B cell (primary cell): ENCODE measurements at regions not wholly inside any gene's neighbourhood (a gene's known extent, or its start where the extent isn't known, plus 50 kb on each side); places are given as distances from the start of the nearest gene placed in this dataset.

Experiments
- ATAC-seq: fragments of 200-7000 bp; cut with Tn5 transposase; one replicate; pipeline ENCODE4 v1.10.0; 2021; ENCODE audit warnings: low read depth, mild to moderate bottlenecking, moderate number of reproducible peaks, moderate library complexity
- CTCF ChIA-PET: fragments of 350-600 bp; sonication (Branson Sonifier 250); formaldehyde crosslinking; loops from one replicate; lab custom pipeline; 2021; ENCODE audit warnings: antibody characterized with exemption, inconsistent platforms; lab: Charles Lee
- POLR2A ChIA-PET: fragments of 350-600 bp; sonication (Branson Sonifier 250); formaldehyde crosslinking; loops from one replicate; lab custom pipeline; 2021; ENCODE audit warnings: antibody characterized with exemption; lab: Charles Lee
- DNase-seq: peaks from one replicate; pipeline ENCODE4 v3.0.0; 2013
- H2AFZ ChIP-seq: 2 replicates; pipeline ENCODE4 v1.6.1; 2012; ENCODE audit warnings: mild to moderate bottlenecking, low read depth, low read length; ENCODE audit not compliant: insufficient read depth, poor library complexity, severe bottlenecking
- H3K27ac ChIP-seq, 2 donors: 1 replicate in 1 of 2; 2 replicates in 1 of 2; pipeline ENCODE4 v1.5.1; 2012 to 2013; ENCODE audit warnings: low read length in 2 of 2, mild to moderate bottlenecking in 2 of 2, moderate library complexity in 1 of 2
- H3K27me3 ChIP-seq, 4 experiments: fragments of 200-600 bp in 1 of 4; sonication (generic) in 1 of 4; replicated peaks in 1 of 4; 1 replicate in 2 of 4; 2 replicates in 2 of 4; pipeline versions ENCODE4 v1.6.1 to v1.7.0; 2013 to 2016; ENCODE audit warnings: low read length in 3 of 4, mild to moderate bottlenecking in 2 of 4, mixed read lengths in 1 of 4, moderate library complexity in 1 of 4; ENCODE audit not compliant: insufficient read depth in 4 of 4, control insufficient read depth in 3 of 4; ENCODE audit errors: control extremely low read depth in 1 of 4
- H3K36me3 ChIP-seq, 2 experiments: replicated peaks in 1 of 2; 1 replicate in 1 of 2; 2 replicates in 1 of 2; pipeline versions ENCODE4 v1.6.1 to v1.7.1; 2013; ENCODE audit warnings: low read length in 1 of 2; ENCODE audit not compliant: insufficient read depth in 2 of 2, control insufficient read depth in 1 of 2; ENCODE audit errors: control extremely low read depth in 1 of 2, extremely low read depth in 1 of 2
- H3K4me1 ChIP-seq, 2 donors: fragments of 200-600 bp in 1 of 2; sonication (generic) in 1 of 2; 1 replicate in 1 of 2; 2 replicates in 1 of 2; pipeline versions ENCODE4 v1.5.1 to v1.6.1; 2013 to 2017; ENCODE audit warnings: low read length in 2 of 2; ENCODE audit not compliant: control insufficient read depth in 2 of 2, insufficient read depth in 2 of 2
- H3K4me2 ChIP-seq: replicated peaks from 2 replicates; pipeline ENCODE3; 2012; ENCODE audit warnings: mild to moderate bottlenecking, low read depth, low read length; ENCODE audit not compliant: poor library complexity, severe bottlenecking
- H3K4me3 ChIP-seq, 5 experiments: fragments of 200-600 bp in 1 of 5; sonication (generic) in 1 of 5; 1 replicate in 3 of 5; 2 replicates in 2 of 5; pipeline versions ENCODE4 v1.5.1 to v1.7.0; 2011 to 2016; ENCODE audit warnings: low read length in 4 of 5, mild to moderate bottlenecking in 4 of 5, low read depth in 2 of 5, control low read depth in 1 of 5, moderate library complexity in 1 of 5; ENCODE audit not compliant: insufficient read depth in 1 of 5; ENCODE audit errors: control extremely low read depth in 1 of 5, extremely low read depth in 1 of 5
- H3K79me2 ChIP-seq: fragments of 200-600 bp; sonication (generic); one replicate; pipeline ENCODE4 v1.6.0; 2016; ENCODE audit warnings: low read length; ENCODE audit not compliant: control insufficient read depth, insufficient read depth
- H3K9ac ChIP-seq: fragments of 200-600 bp; sonication (generic); 2 replicates; pipeline ENCODE4 v1.6.1; 2017; ENCODE audit warnings: mild to moderate bottlenecking, low read length, moderate library complexity
- H3K9me3 ChIP-seq, 3 donors: one replicate each; pipeline versions ENCODE4 v1.6.1 to v1.7.1; 2013; ENCODE audit warnings: low read length in 2 of 3; ENCODE audit not compliant: control insufficient read depth in 2 of 3, insufficient read depth in 1 of 3; ENCODE audit errors: control extremely low read depth in 1 of 3
- H4K20me1 ChIP-seq: 2 replicates; pipeline ENCODE4 v1.6.0; 2012; ENCODE audit warnings: mild to moderate bottlenecking, low read length; ENCODE audit not compliant: insufficient read depth, control insufficient read depth, poor library complexity, severe bottlenecking
- H3K27ac Mint-ChIP-seq: one replicate; pipeline ENCODE4 v1.8.0; 2021; ENCODE audit warnings: mixed read lengths
- H3K27me3 Mint-ChIP-seq: one replicate; pipeline ENCODE4 v1.8.0; 2021; ENCODE audit warnings: mixed read lengths
- H3K4me1 Mint-ChIP-seq: one replicate; pipeline ENCODE4 v1.8.0; 2021; ENCODE audit warnings: mixed read lengths
- H3K4me3 Mint-ChIP-seq: one replicate; pipeline ENCODE4 v1.8.0; 2021; ENCODE audit warnings: mixed read lengths
- H3K9me3 Mint-ChIP-seq: one replicate; pipeline ENCODE4 v1.8.0; 2022; ENCODE audit warnings: mixed read lengths; ENCODE audit not compliant: insufficient read depth
- CTCF ChIP-seq: fragments of 200-600 bp; IDR thresholded peaks from one replicate; pipeline ENCODE4 v1.8.0; 2022; ENCODE audit warnings: antibody characterized with exemption, mild to moderate bottlenecking
- EZH2 ChIP-seq: IDR thresholded peaks from 2 replicates; pipeline ENCODE4 v1.6.1; 2012; ENCODE audit warnings: borderline replicate concordance, low read depth, mild to moderate bottlenecking, moderate library complexity, low read length; ENCODE audit not compliant: insufficient read depth, poor library complexity, severe bottlenecking
- WGBS: methylation state at CpG from one replicate; pipeline ENCODE4 v1.1.5; 2013; ENCODE audit warnings: missing lambda C conversion rate; ENCODE audit not compliant: insufficient coverage; 5-methylcytosine and 5-hydroxymethylcytosine counted together
- intact Hi-C: fragments of 100-400 bp; cut with micrococcal nuclease; formaldehyde crosslinking; loops from one replicate; pipeline ENCODE4 v1.10.0; 2022

GRCh38 chr6:134795691-134796090 lies 154.2 kb downstream of the ALDH8A1 start:
- Histone ChIP-seq H2AFZ (no peak overlapping the region), H3K4me1 (no peaks in the 10 kb centered on the region), H3K79me2 (no peaks in the 10 kb centered on the region), H3K9ac (no peak overlapping the region), H3K9me3 (peaks cover 0 to 11% (median 0%) of the 10 kb centered on the region in 3 donors), H3K4me3 (no peak overlapping the region), H3K27me3 (no peaks in the 10 kb centered on the region), H3K36me3 (no peaks in the 10 kb centered on the region), H3K27ac (no peak overlapping the region), H4K20me1 (no peaks in the 10 kb centered on the region), H3K4me2 (no peak overlapping the region)
- CTCF ChIA-PET, result no interaction called here
- no peaks in the 10 kb centered on the region for H3K4me1 Mint-ChIP-seq
- peaks cover 11% of the 10 kb centered on the region for H3K27me3 Mint-ChIP-seq
- WGBS, result no CpG with 5 or more reads among the region's 1 CpG
- no peak overlapping the region for H3K4me3 Mint-ChIP-seq
- intact Hi-C loops, result no loop called here
- no peak overlapping the region for H3K27ac Mint-ChIP-seq
- TF ChIP-seq CTCF, result no peak
- no peak for TF ChIP-seq EZH2
- no peak for ATAC-seq
- H3K9me3 Mint-ChIP-seq, result peaks cover 10% of the 10 kb centered on the region
- DNase-seq, result no peak
- POLR2A ChIA-PET, result no interaction called here

- no peak for ATAC-seq
- peaks cover 11% of the 10 kb centered on the region for H3K27me3 Mint-ChIP-seq
Measured at GRCh38 chr6:134795001-134795400, 154.9 kb downstream of the ALDH8A1 start.

More at GRCh38 chr6:134795001-134795400, 154.9 kb downstream of the ALDH8A1 start:
- H3K27ac Mint-ChIP-seq, result no peak overlapping the region
- Histone ChIP-seq H4K20me1 (no peaks in the 10 kb centered on the region), H3K9me3 (peaks cover 0 to 11% (median 2%) of the 10 kb centered on the region in 3 donors), H3K4me3 (no peak overlapping the region), H2AFZ (no peak overlapping the region), H3K27me3 (no peaks in the 10 kb centered on the region), H3K36me3 (no peaks in the 10 kb centered on the region), H3K79me2 (no peaks in the 10 kb centered on the region), H3K27ac (no peak overlapping the region), H3K4me1 (no peaks in the 10 kb centered on the region), H3K4me2 (no peak overlapping the region), H3K9ac (no peak overlapping the region)
- no peak for DNase-seq
- intact Hi-C loops, result no loop called here
- POLR2A ChIA-PET, result no interaction called here
- H3K4me3 Mint-ChIP-seq, result no peak overlapping the region
- CTCF ChIA-PET, result no interaction called here
- no peaks in the 10 kb centered on the region for H3K4me1 Mint-ChIP-seq
- TF ChIP-seq EZH2, result no peak
- TF ChIP-seq CTCF, result no peak
- peaks cover 14% of the 10 kb centered on the region for H3K9me3 Mint-ChIP-seq
- WGBS, result 93% methylated on average over 6 of the region's 7 CpGs
